Esophagus squamous epithelium (tissue), 4 donors: ENCODE measurements at regions not wholly inside any gene's neighbourhood (a gene's known extent, or its start where the extent isn't known, plus 50 kb on each side); places are given as distances from the start of the nearest gene placed in this dataset.

ENCODE experiments used
- POLR2A ChIP-seq, 4 donors: fragments of 450-650 bp; IDR thresholded peaks; one replicate each; pipeline ENCODE4 v1.6.1; 2017; ENCODE audit warnings: antibody characterized with exemption in 4 of 4, mild to moderate bottlenecking in 4 of 4, moderate library complexity in 3 of 4
- TF ChIP-seq, protein P1 (sequence below), 6 experiments: fragments of 450-650 bp in 4 of 6; fragments of 200-600 bp in 2 of 6; sonication (generic) in 2 of 6; IDR thresholded peaks; one replicate each; pipeline ENCODE4 v1.5.1; 2016 to 2019; ENCODE audit warnings: antibody characterized with exemption in 6 of 6, mild to moderate bottlenecking in 4 of 6, moderate library complexity in 4 of 6

DNA sequence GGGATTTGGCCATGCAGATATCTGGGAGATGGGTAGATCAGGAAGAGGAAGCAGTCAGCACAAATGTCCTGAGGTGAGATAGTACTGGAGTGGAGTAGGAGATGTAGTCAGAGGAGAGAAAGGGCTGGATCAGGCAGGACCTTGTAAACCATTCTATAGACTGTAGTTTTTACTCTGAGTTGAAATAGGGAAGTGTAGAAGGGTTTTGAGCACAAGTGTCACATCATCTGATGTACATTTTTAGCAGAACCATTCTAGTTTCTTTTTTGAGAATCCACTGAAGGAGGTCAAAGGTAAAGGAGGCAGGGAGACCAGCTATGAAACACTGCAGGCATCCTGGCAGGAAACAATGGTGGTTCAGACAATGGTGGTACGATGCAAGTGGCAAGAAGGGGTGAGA lies 194.6 kb upstream of the RRP15 start:
- TF ChIP-seq, protein P1, sequence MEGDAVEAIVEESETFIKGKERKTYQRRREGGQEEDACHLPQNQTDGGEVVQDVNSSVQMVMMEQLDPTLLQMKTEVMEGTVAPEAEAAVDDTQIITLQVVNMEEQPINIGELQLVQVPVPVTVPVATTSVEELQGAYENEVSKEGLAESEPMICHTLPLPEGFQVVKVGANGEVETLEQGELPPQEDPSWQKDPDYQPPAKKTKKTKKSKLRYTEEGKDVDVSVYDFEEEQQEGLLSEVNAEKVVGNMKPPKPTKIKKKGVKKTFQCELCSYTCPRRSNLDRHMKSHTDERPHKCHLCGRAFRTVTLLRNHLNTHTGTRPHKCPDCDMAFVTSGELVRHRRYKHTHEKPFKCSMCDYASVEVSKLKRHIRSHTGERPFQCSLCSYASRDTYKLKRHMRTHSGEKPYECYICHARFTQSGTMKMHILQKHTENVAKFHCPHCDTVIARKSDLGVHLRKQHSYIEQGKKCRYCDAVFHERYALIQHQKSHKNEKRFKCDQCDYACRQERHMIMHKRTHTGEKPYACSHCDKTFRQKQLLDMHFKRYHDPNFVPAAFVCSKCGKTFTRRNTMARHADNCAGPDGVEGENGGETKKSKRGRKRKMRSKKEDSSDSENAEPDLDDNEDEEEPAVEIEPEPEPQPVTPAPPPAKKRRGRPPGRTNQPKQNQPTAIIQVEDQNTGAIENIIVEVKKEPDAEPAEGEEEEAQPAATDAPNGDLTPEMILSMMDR (IDR thresholded peaks at IDR 0.05), result no peak
- no peak for TF ChIP-seq POLR2A (IDR thresholded peaks at IDR 0.05)
